ENCODE measurements at regions not wholly inside any gene's neighbourhood (a gene's known extent, or its start where the extent isn't known, plus 50 kb on each side); places are given as distances from the start of the nearest gene placed in this dataset.

- no peak for DNase-seq (ENCODE audit: low read depth)
These were observed 226.8 kb upstream of the GATB start for GRCh38 chr4:151987606-151988005.

- DNase-seq (ENCODE audit: low read depth) = no peak
These were observed 223.0 kb upstream of the GATB start for GRCh38 chr4:151983854-151984253.

GRCh38 chr4:151979819-151980218 is 219.0 kb upstream of the GATB start:
- DNase-seq (ENCODE audit: low read depth) = no peak

GRCh38 chr4:151968643-151969042 is 207.8 kb upstream of the GATB start:
- no peak for DNase-seq (ENCODE audit: low read depth)

GRCh38 chr4:151967074-151967473 is 206.3 kb upstream of the GATB start:
- no peak for DNase-seq (ENCODE audit: low read depth)

- no peak for DNase-seq (ENCODE audit: low read depth)
These were observed 201.5 kb upstream of the GATB start for GRCh38 chr4:151962138-151962823.

- no peak for DNase-seq (ENCODE audit: low read depth)
These were observed 200.6 kb upstream of the GATB start for GRCh38 chr4:151961456-151961855.

- DNase-seq (ENCODE audit: low read depth) = no peak
These were observed 199.8 kb upstream of the GATB start for GRCh38 chr4:151960449-151961230.

- no peak for DNase-seq (ENCODE audit: low read depth)
These were observed 196.3 kb upstream of the GATB start for GRCh38 chr4:151957153-151957552.

- DNase-seq (ENCODE audit: low read depth) = no peak
These were observed 195.0 kb upstream of the GATB start for GRCh38 chr4:151955721-151956380.

GRCh38 chr4:151953795-151954372 is 193.1 kb upstream of the GATB start:
- no peak for DNase-seq (ENCODE audit: low read depth)

- no peak for DNase-seq (ENCODE audit: low read depth)
These were observed 192.5 kb upstream of the GATB start for GRCh38 chr4:151953312-151953711.

GRCh38 chr4:151952711-151953254 is 192.0 kb upstream of the GATB start:
- no peak for DNase-seq (ENCODE audit: low read depth)

GRCh38 chr4:151952137-151952536 is 191.3 kb upstream of the GATB start:
- DNase-seq (ENCODE audit: low read depth) = no peak

GRCh38 chr4:151951671-151952050 is 190.9 kb upstream of the GATB start:
- DNase-seq (ENCODE audit: low read depth) = no peak

GRCh38 chr4:151950993-151951670 is 190.3 kb upstream of the GATB start:
- DNase-seq (ENCODE audit: low read depth) = no peak

GRCh38 chr4:151948351-151949016 is 187.7 kb upstream of the GATB start:
- DNase-seq (ENCODE audit: low read depth) = no peak

GRCh38 chr4:151946718-151947117 is 185.9 kb upstream of the GATB start:
- DNase-seq (ENCODE audit: low read depth) = no peak

- DNase-seq (ENCODE audit: low read depth) = no peak
These were observed 182.2 kb upstream of the GATB start for GRCh38 chr4:151942971-151943370.

- DNase-seq (ENCODE audit: low read depth) = no peak
These were observed 180.3 kb upstream of the GATB start for GRCh38 chr4:151940926-151941617.

GRCh38 chr4:151940291-151940690 is 179.5 kb upstream of the GATB start:
- DNase-seq (ENCODE audit: low read depth) = no peak
